Mesendoderm (in vitro differentiated cells): ENCODE measurements at regions not wholly inside any gene's neighbourhood (a gene's known extent, or its start where the extent isn't known, plus 50 kb on each side); places are given as distances from the start of the nearest gene placed in this dataset.

Experiments
- DNase-seq: peaks from one replicate; pipeline ENCODE4 v3.0.0; 2013
- H2AK5ac ChIP-seq: 2 replicates; pipeline ENCODE4 v1.6.1; 2013; ENCODE audit warnings: low read length, inconsistent platforms
- H2BK120ac ChIP-seq: 2 replicates; pipeline ENCODE4 v1.6.1; 2013; ENCODE audit warnings: low read depth, mild to moderate bottlenecking, low read length, moderate library complexity, mixed read lengths
- H2BK15ac ChIP-seq: replicated peaks from 2 replicates; pipeline ENCODE4 v1.6.1; 2013; ENCODE audit warnings: low read depth, mild to moderate bottlenecking, moderate library complexity
- H2BK5ac ChIP-seq: 2 replicates; pipeline ENCODE4 v1.6.1; 2013; ENCODE audit warnings: low read length, inconsistent platforms
- H3K18ac ChIP-seq: 2 replicates; pipeline ENCODE4 v1.6.1; 2013; ENCODE audit warnings: mild to moderate bottlenecking, low read length, mixed read lengths
- H3K23ac ChIP-seq: one replicate; pipeline ENCODE4 v1.6.1; 2013; ENCODE audit warnings: low read length
- H3K27ac ChIP-seq: 2 replicates; pipeline ENCODE4 v1.5.1; 2013; ENCODE audit warnings: low read depth, mild to moderate bottlenecking, inconsistent platforms, low read length, moderate library complexity
- H3K27me3 ChIP-seq: 2 replicates; pipeline ENCODE4 v1.6.1; 2013; ENCODE audit warnings: low read length, control low read depth, mild to moderate bottlenecking, inconsistent platforms; ENCODE audit not compliant: insufficient read depth, poor library complexity
- H3K36me3 ChIP-seq: 2 replicates; pipeline ENCODE4 v1.6.1; 2013; ENCODE audit warnings: low read length, inconsistent platforms; ENCODE audit not compliant: control insufficient read depth, insufficient read depth
- H3K4ac ChIP-seq: one replicate; pipeline ENCODE4 v1.6.1; 2013; ENCODE audit warnings: low read depth, mild to moderate bottlenecking, low read length, moderate library complexity
- H3K4me1 ChIP-seq: 2 replicates; pipeline ENCODE4 v1.6.1; 2013; ENCODE audit warnings: low read depth, low read length, inconsistent platforms; ENCODE audit not compliant: control insufficient read depth
- H3K4me2 ChIP-seq: 2 replicates; pipeline ENCODE4 v1.6.1; 2013; ENCODE audit warnings: low read length
- H3K4me3 ChIP-seq: 2 replicates; pipeline ENCODE4 v1.5.1; 2013; ENCODE audit warnings: mild to moderate bottlenecking, low read length
- H3K56ac ChIP-seq: one replicate; pipeline ENCODE4 v1.6.1; 2013; ENCODE audit warnings: low read length
- H3K79me1 ChIP-seq: 2 replicates; pipeline ENCODE4 v1.6.1; 2013; ENCODE audit warnings: low read length, inconsistent platforms
- H3K79me2 ChIP-seq: 2 replicates; pipeline ENCODE4 v1.6.1; 2013; ENCODE audit warnings: mild to moderate bottlenecking, low read length; ENCODE audit not compliant: control insufficient read depth, insufficient read depth
- H3K9ac ChIP-seq: 2 replicates; pipeline ENCODE4 v1.6.1; 2013; ENCODE audit warnings: low read length, inconsistent platforms
- H4K5ac ChIP-seq: one replicate; pipeline ENCODE4 v1.6.1; 2013; ENCODE audit warnings: low read length
- H4K8ac ChIP-seq: one replicate; pipeline ENCODE4 v1.6.1; 2013; ENCODE audit warnings: low read depth, mild to moderate bottlenecking, control low read depth, low read length, moderate library complexity
- WGBS: extraction: QIAGEN DNeasy Blood & Tissue Kit; methylation state at CpG from one replicate; pipeline ENCODE4 v1.1.7; 2013; ENCODE audit warnings: low lambda C conversion rate, missing lambda C conversion rate; ENCODE audit not compliant: insufficient coverage; ENCODE audit errors: extremely low coverage; 5-methylcytosine and 5-hydroxymethylcytosine counted together

DNA sequence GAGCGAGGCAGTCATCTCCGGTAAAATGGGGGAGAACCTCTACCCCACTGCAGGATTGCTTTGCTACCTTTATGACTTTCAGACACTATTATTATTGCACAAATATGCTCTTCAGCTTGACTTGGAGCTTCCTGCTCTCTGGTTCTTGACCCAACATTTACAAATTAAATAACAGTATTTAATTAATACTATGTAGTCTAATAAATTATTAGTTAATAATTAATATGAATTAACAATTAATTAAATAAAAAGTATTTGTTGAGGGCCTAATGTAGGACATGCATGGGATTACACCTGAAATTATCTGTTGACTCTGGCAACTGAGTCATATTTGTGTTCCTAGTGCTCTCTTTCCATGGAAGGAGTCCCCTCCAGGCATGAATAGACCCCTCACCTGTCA, 359.9 kb downstream of the SIPA1L2 start:
- Histone ChIP-seq H3K4me3 (no peak overlapping the region), H4K8ac (no peak overlapping the region), H3K79me2 (no peaks in the 10 kb centered on the region), H3K4me1 (no peaks in the 10 kb centered on the region), H2BK5ac (no peak overlapping the region), H3K4me2 (no peak overlapping the region), H2AK5ac (no peak overlapping the region), H3K23ac (no peak overlapping the region), H3K27me3 (no peaks in the 10 kb centered on the region), H3K36me3 (no peaks in the 10 kb centered on the region), H2BK120ac (no peak overlapping the region), H3K56ac (no peak overlapping the region), H3K27ac (no peak overlapping the region), H3K79me1 (no peaks in the 10 kb centered on the region), H3K18ac (no peak overlapping the region), H2BK15ac (no peak overlapping the region), H3K9ac (no peak overlapping the region), H4K5ac (no peak overlapping the region), H3K4ac (no peak overlapping the region)
- no CpG with 5 or more reads among the region's 2 CpGs for WGBS
- no peak for DNase-seq

- Histone ChIP-seq H3K27me3 (no peaks in the 10 kb centered on the region), H2BK15ac (no peak overlapping the region), H3K18ac (no peak overlapping the region), H4K5ac (no peak overlapping the region), H4K8ac (no peak overlapping the region), H3K4me3 (no peak overlapping the region), H2BK5ac (no peak overlapping the region), H3K23ac (no peak overlapping the region), H3K4me2 (no peak overlapping the region), H3K56ac (no peak overlapping the region), H3K79me1 (no peaks in the 10 kb centered on the region), H2BK120ac (no peak overlapping the region), H2AK5ac (peak overlapping the region; percentile 14), H3K27ac (no peak overlapping the region), H3K4me1 (no peaks in the 10 kb centered on the region), H3K36me3 (no peaks in the 10 kb centered on the region), H3K4ac (no peak overlapping the region), H3K9ac (no peak overlapping the region), H3K79me2 (no peaks in the 10 kb centered on the region)
- DNase-seq: no peak
- no CpG with 5 or more reads among the region's 4 CpGs for WGBS
Observed at GRCh38 chr1:232267837-232268598, 361.9 kb downstream of the SIPA1L2 start.

DNA sequence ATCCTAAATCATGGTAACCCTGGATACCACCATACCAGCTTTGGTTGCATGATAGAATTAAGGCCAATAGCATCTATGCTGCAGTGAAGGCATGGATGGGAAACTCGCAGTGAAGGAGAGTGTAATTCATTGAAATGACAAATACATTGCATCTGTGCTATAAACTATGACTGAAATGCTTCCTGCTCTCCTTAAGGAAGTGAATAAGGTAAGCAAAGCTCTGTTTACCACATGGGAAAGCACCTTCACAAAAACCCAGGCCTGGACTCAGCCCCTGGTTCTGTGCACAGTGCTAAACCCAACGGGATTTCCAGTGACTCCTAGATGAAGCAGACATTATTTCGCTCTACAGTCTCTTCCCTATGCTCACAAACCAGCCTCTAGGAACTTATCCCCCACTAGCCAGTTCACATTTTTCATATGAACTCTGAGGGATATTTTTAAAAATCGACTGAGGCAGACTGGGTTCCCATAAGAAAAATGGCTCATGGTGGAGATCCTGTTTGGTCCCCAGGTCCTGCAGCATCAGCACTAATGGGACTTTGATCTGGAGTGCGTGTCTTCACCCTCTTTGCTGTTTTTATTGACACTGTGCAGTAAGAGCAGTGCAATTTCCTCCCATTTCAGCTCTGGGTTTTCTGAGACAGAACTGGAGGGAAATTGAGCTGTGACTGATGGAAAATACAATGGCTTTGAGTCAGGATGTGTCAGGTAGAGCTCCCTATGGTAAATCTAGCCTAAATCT, 362.7 kb downstream of the SIPA1L2 start:
- no peak overlapping the region for H3K9ac ChIP-seq
- no peak overlapping the region for H3K4me2 ChIP-seq
- H3K56ac ChIP-seq: no peak overlapping the region
- DNase-seq: no peak
- no peak overlapping the region for H2BK15ac ChIP-seq
- no peak overlapping the region for H3K27ac ChIP-seq
- H3K4me1 ChIP-seq: no peaks in the 10 kb centered on the region
- H3K79me2 ChIP-seq: no peaks in the 10 kb centered on the region
- no peak overlapping the region for H2BK5ac ChIP-seq
- no peak overlapping the region for H2BK120ac ChIP-seq
- H3K79me1 ChIP-seq: no peaks in the 10 kb centered on the region
- H3K27me3 ChIP-seq: no peaks in the 10 kb centered on the region
- H3K18ac ChIP-seq: no peak overlapping the region
- no peak overlapping the region for H3K23ac ChIP-seq
- WGBS: no CpG with 5 or more reads among the region's 5 CpGs
- H3K36me3 ChIP-seq: no peaks in the 10 kb centered on the region
- H4K8ac ChIP-seq: no peak overlapping the region
- no peak overlapping the region for H3K4ac ChIP-seq
- H4K5ac ChIP-seq: no peak overlapping the region
- H2AK5ac ChIP-seq: no peak overlapping the region
- no peak overlapping the region for H3K4me3 ChIP-seq

DNA sequence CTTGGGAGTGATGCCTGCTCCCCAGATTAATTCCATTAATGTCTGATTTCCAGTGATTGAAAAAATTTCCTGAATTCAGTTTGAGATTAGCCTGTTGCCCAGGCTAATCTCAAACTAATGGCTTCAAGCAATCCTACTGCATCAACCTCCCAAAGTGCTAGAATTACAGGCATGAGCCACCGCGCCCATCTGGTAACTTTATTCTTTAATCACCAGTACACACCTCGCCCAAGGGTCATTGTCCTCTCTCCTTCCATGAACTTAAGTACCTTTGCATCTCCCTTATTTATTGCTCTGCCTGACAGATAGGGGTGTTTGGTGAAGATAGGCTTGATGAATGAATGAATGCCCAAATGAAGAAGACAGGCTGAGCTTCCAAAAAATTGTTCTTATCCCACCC, 366.5 kb downstream of the SIPA1L2 start:
- H3K27me3 ChIP-seq: no peaks in the 10 kb centered on the region
- H2BK5ac ChIP-seq: no peak overlapping the region
- H3K9ac ChIP-seq: no peak overlapping the region
- WGBS: no CpG with 5 or more reads among the region's 3 CpGs
- no peak overlapping the region for H3K23ac ChIP-seq
- H2BK15ac ChIP-seq: no peak overlapping the region
- H2AK5ac ChIP-seq: no peak overlapping the region
- H3K4me3 ChIP-seq: no peak overlapping the region
- H3K18ac ChIP-seq: no peak overlapping the region
- peaks cover 13% of the 10 kb centered on the region for H3K4me1 ChIP-seq
- H2BK120ac ChIP-seq: no peak overlapping the region
- no peak overlapping the region for H3K56ac ChIP-seq
- DNase-seq: no peak
- no peak overlapping the region for H3K4ac ChIP-seq
- H4K8ac ChIP-seq: no peak overlapping the region
- no peak overlapping the region for H4K5ac ChIP-seq
- no peak overlapping the region for H3K4me2 ChIP-seq
- H3K79me1 ChIP-seq: no peaks in the 10 kb centered on the region
- H3K27ac ChIP-seq: no peak overlapping the region
- H3K36me3 ChIP-seq: no peaks in the 10 kb centered on the region
- H3K79me2 ChIP-seq: no peaks in the 10 kb centered on the region

DNA sequence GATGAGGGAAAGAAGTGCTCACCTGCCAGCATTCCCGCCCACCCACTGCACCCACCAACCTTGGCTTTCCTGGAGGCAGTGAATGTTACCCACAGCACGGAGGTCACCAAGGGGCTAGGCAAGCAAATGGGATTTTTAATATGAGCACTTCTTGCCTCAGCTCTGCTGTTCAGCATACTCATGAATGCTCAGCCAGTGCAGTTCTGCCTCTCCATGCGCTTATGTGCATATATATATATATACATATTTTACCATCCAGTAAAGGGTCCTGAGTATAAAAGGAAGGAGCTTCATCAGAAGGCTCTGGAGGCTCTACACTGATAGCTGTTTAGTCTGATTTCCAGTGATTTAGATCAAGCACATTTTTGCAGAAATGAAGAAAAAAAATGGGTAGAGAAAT, 366.9 kb downstream of the SIPA1L2 start:
- Histone ChIP-seq H3K4me3 (no peak overlapping the region), H3K4me1 (peaks cover 13% of the 10 kb centered on the region), H3K9ac (no peak overlapping the region), H3K36me3 (no peaks in the 10 kb centered on the region), H4K8ac (no peak overlapping the region), H3K56ac (no peak overlapping the region), H3K4me2 (no peak overlapping the region), H2BK5ac (no peak overlapping the region), H2BK15ac (no peak overlapping the region), H3K79me1 (no peaks in the 10 kb centered on the region), H3K27ac (no peak overlapping the region), H3K79me2 (no peaks in the 10 kb centered on the region), H2BK120ac (no peak overlapping the region), H3K23ac (no peak overlapping the region), H2AK5ac (no peak overlapping the region), H4K5ac (no peak overlapping the region), H3K27me3 (no peaks in the 10 kb centered on the region), H3K4ac (no peak overlapping the region), H3K18ac (no peak overlapping the region)
- DNase-seq: no peak
- no CpG with 5 or more reads among the region's 3 CpGs for WGBS
